HG03571 (cell line): ENCODE measurements at regions not wholly inside any gene's neighbourhood (a gene's known extent, or its start where the extent isn't known, plus 50 kb on each side); places are given as distances from the start of the nearest gene placed in this dataset.
"Not testable (repeated sequence)": the region's sequence is repeated elsewhere in the genome, so short reads cannot be mapped to it uniquely, and the experiment has no call there.

ENCODE experiments used
- ATAC-seq: cut with Tn5 transposase; IDR thresholded peaks from one replicate; pipeline ENCODE4 v1.9.1; 2021; ENCODE audit not compliant: unreplicated experiment

GRCh38 chr11:110850846-110851245 is 138.6 kb upstream of the ARHGAP20 start:
- no peak for ATAC-seq

GRCh38 chr11:110843053-110843452 is 130.8 kb upstream of the ARHGAP20 start:
- not testable (repeated sequence) for ATAC-seq

GRCh38 chr11:110838808-110839207 is 126.6 kb upstream of the ARHGAP20 start:
- ATAC-seq, result no peak

- no peak for ATAC-seq
Observed at GRCh38 chr11:110837603-110838002, 125.4 kb upstream of the ARHGAP20 start.

- no peak for ATAC-seq
Observed at GRCh38 chr11:110835106-110835505, 122.9 kb upstream of the ARHGAP20 start.

- no peak for ATAC-seq
Observed at GRCh38 chr11:110833033-110833484, 120.8 kb upstream of the ARHGAP20 start.

- no peak for ATAC-seq
Observed at GRCh38 chr11:110832539-110832938, 120.3 kb upstream of the ARHGAP20 start.

GRCh38 chr11:110832080-110832479 is 119.8 kb upstream of the ARHGAP20 start:
- no peak for ATAC-seq

- no peak for ATAC-seq
Observed at GRCh38 chr11:110830747-110831146, 118.5 kb upstream of the ARHGAP20 start.

GRCh38 chr11:110830344-110830743 is 118.1 kb upstream of the ARHGAP20 start:
- ATAC-seq, result no peak

- no peak for ATAC-seq
Observed at GRCh38 chr11:110829873-110830272, 117.6 kb upstream of the ARHGAP20 start.

- no peak for ATAC-seq
Observed at GRCh38 chr11:110828086-110828485, 115.8 kb upstream of the ARHGAP20 start.

GRCh38 chr11:110827276-110827675 is 115.0 kb upstream of the ARHGAP20 start:
- no peak for ATAC-seq

GRCh38 chr11:110824912-110825620 is 112.8 kb upstream of the ARHGAP20 start:
- no peak for ATAC-seq

GRCh38 chr11:110818032-110818687 is 105.9 kb upstream of the ARHGAP20 start:
- ATAC-seq, result no peak

- no peak for ATAC-seq
Observed at GRCh38 chr11:110812086-110812733, 100.0 kb upstream of the ARHGAP20 start.

- no peak for ATAC-seq
Observed at GRCh38 chr11:110809417-110810199, 97.4 kb upstream of the ARHGAP20 start.

- no peak for ATAC-seq
Observed at GRCh38 chr11:110808248-110808647, 96.0 kb upstream of the ARHGAP20 start.

GRCh38 chr11:110807801-110808200 is 95.6 kb upstream of the ARHGAP20 start:
- no peak for ATAC-seq

GRCh38 chr11:110805756-110806155 is 93.5 kb upstream of the ARHGAP20 start:
- no peak for ATAC-seq

- no peak for ATAC-seq
Observed at GRCh38 chr11:110802162-110802561, 89.9 kb upstream of the ARHGAP20 start.
